GM23338 (cell line): ENCODE measurements at regions not wholly inside any gene's neighbourhood (a gene's known extent, or its start where the extent isn't known, plus 50 kb on each side); places are given as distances from the start of the nearest gene placed in this dataset.

Experiments used
- ATAC-seq: fragments of 200-7000 bp; cut with Tn5 transposase; 3 replicates; pipeline ENCODE4 v1.9.1; 2020
- DNase-seq: peaks from one replicate; pipeline ENCODE4 v3.0.0-alpha.2; 2015; ENCODE audit warnings: low spot score
- H2AFZ ChIP-seq: fragments of 200-600 bp; sonication (generic); 2 replicates; pipeline ENCODE4 v1.8.0; 2016; ENCODE audit warnings: antibody characterized with exemption, mild to moderate bottlenecking, moderate library complexity
- H3F3A ChIP-seq: fragments of 200-600 bp; sonication (generic); replicated peaks from 2 replicates; pipeline ENCODE4 v1.8.0; 2017; ENCODE audit warnings: antibody characterized with exemption, mixed run types, low read depth
- H3K27ac ChIP-seq: fragments of 200-600 bp; sonication (generic); 2 replicates; pipeline ENCODE4 v1.6.1; 2016; ENCODE audit warnings: low read depth
- H3K27me3 ChIP-seq: fragments of 200-600 bp; sonication (generic); 2 replicates; pipeline ENCODE4 v1.8.0; 2016; ENCODE audit warnings: mild to moderate bottlenecking, mixed run types, moderate library complexity; ENCODE audit not compliant: insufficient read depth
- H3K36me3 ChIP-seq: fragments of 200-600 bp; sonication (generic); 2 replicates; pipeline ENCODE4 v1.8.0; 2016; ENCODE audit warnings: mild to moderate bottlenecking; ENCODE audit not compliant: insufficient read depth
- H3K4me1 ChIP-seq: fragments of 200-600 bp; sonication (generic); 2 replicates; pipeline ENCODE4 v1.8.0; 2016; ENCODE audit warnings: mild to moderate bottlenecking, moderate library complexity; ENCODE audit not compliant: insufficient read depth
- H3K4me2 ChIP-seq: fragments of 200-600 bp; sonication (generic); 2 replicates; pipeline ENCODE4 v1.7.1; 2017; ENCODE audit warnings: mixed run types
- H3K4me3 ChIP-seq: fragments of 200-600 bp; sonication (generic); 2 replicates; pipeline ENCODE4 v1.6.1; 2016; ENCODE audit warnings: mixed run types
- H3K79me2 ChIP-seq: fragments of 200-600 bp; sonication (generic); replicated peaks from 2 replicates; pipeline ENCODE4 v1.8.0; 2017; ENCODE audit warnings: mild to moderate bottlenecking; ENCODE audit not compliant: insufficient read depth
- H3K9me2 ChIP-seq: fragments of 200-600 bp; sonication (generic); 2 replicates; pipeline ENCODE4 v1.8.0; 2017; ENCODE audit not compliant: insufficient read depth
- H4K20me1 ChIP-seq: fragments of 200-600 bp; sonication (generic); replicated peaks from 2 replicates; pipeline ENCODE4 v1.8.0; 2017; ENCODE audit warnings: mild to moderate bottlenecking; ENCODE audit not compliant: insufficient read depth
- H3K27ac Mint-ChIP-seq: 2 replicates; pipeline ENCODE4 v1.8.0; 2020; ENCODE audit warnings: inconsistent platforms, mild to moderate bottlenecking, moderate library complexity, mixed read lengths
- H3K27me3 Mint-ChIP-seq: 3 replicates; pipeline ENCODE4 v1.8.0; 2022; ENCODE audit warnings: low read depth, mild to moderate bottlenecking, moderate library complexity, mixed read lengths, inconsistent platforms; ENCODE audit not compliant: insufficient read depth, poor library complexity
- H3K36me3 Mint-ChIP-seq: 3 replicates; pipeline ENCODE4 v1.8.0; 2021; ENCODE audit warnings: low read depth, mild to moderate bottlenecking, inconsistent platforms, moderate library complexity, mixed read lengths
- H3K4me1 Mint-ChIP-seq: 3 replicates; pipeline ENCODE4 v1.8.0; 2020; ENCODE audit warnings: mild to moderate bottlenecking, inconsistent platforms, mixed read lengths
- H3K4me3 Mint-ChIP-seq: 3 replicates; pipeline ENCODE4 v1.8.0; 2021; ENCODE audit warnings: moderate library complexity, mild to moderate bottlenecking, inconsistent platforms, mixed read lengths
- H3K9me3 Mint-ChIP-seq: 3 replicates; pipeline ENCODE4 v1.8.0; 2020; ENCODE audit warnings: moderate library complexity, mild to moderate bottlenecking, inconsistent platforms, mixed read lengths
- CREB1 ChIP-seq: fragments of 250-450 bp; sonication (Bioruptor Pico); IDR thresholded peaks from 2 replicates; pipeline ENCODE4 v1.5.0; 2020; ENCODE audit warnings: low read depth, mild to moderate bottlenecking, moderate library complexity
- EZH2 ChIP-seq: fragments of 200-600 bp; sonication (generic); IDR thresholded peaks from one replicate; pipeline ENCODE4 v1.8.0; 2017; ENCODE audit warnings: antibody characterized with exemption, mild to moderate bottlenecking, low read depth; ENCODE audit not compliant: unreplicated experiment
- EZH2phosphoT487 ChIP-seq: fragments of 200-600 bp; sonication (generic); IDR thresholded peaks from one replicate; pipeline ENCODE4 v1.8.1; 2018; ENCODE audit warnings: antibody characterized with exemption; ENCODE audit not compliant: unreplicated experiment
- JUNB ChIP-seq: IDR thresholded peaks from one replicate; pipeline ENCODE4 v1.6.1; 2016; ENCODE audit warnings: antibody characterized with exemption; ENCODE audit not compliant: unreplicated experiment
- NANOG ChIP-seq: IDR thresholded peaks from 2 replicates; pipeline ENCODE4 v1.6.1; 2016; ENCODE audit warnings: antibody characterized with exemption, borderline replicate concordance
- POLR2AphosphoS5 ChIP-seq: IDR thresholded peaks from 2 replicates; pipeline ENCODE4 v1.6.1; 2016; ENCODE audit warnings: antibody characterized with exemption, low read depth
- STAT1 ChIP-seq: IDR thresholded peaks from one replicate; pipeline ENCODE4 v1.6.1; 2016; ENCODE audit warnings: antibody characterized with exemption; ENCODE audit not compliant: unreplicated experiment
- ZNF114 ChIP-seq: fragments of 250-450 bp; sonication (Bioruptor Pico); IDR thresholded peaks from 2 replicates; pipeline ENCODE4 v1.5.0; 2020; ENCODE audit warnings: mild to moderate bottlenecking, moderate library complexity
- ZNF331 ChIP-seq: fragments of 250-450 bp; sonication (Bioruptor Pico); IDR thresholded peaks from 2 replicates; pipeline ENCODE4 v1.5.0; 2020; ENCODE audit warnings: low read depth, mild to moderate bottlenecking, moderate library complexity
- TF ChIP-seq, protein P1 (sequence below): fragments of 250-450 bp; sonication (Bioruptor Pico); IDR thresholded peaks from 2 replicates; pipeline ENCODE4 v1.5.0; 2020; ENCODE audit warnings: mild to moderate bottlenecking, moderate library complexity
- TF ChIP-seq, protein P2 (sequence below): IDR thresholded peaks from one replicate; pipeline ENCODE4 v1.6.1; 2018; ENCODE audit warnings: antibody characterized with exemption; ENCODE audit not compliant: unreplicated experiment
- TF ChIP-seq, protein P3 (sequence below): IDR thresholded peaks from 2 replicates; pipeline ENCODE4 v1.6.1; 2016; ENCODE audit warnings: antibody characterized with exemption
- TF ChIP-seq, protein P4 (sequence below), 2 experiments: fragments of 200-600 bp in 1 of 2; sonication (generic) in 1 of 2; conservative IDR thresholded peaks; 2 replicates each; pipeline versions ENCODE4 v1.5.1 to v1.6.1; 2016 to 2017; ENCODE audit warnings: antibody characterized with exemption in 2 of 2, low read depth in 2 of 2, mild to moderate bottlenecking in 2 of 2, moderate library complexity in 1 of 2

DNA sequence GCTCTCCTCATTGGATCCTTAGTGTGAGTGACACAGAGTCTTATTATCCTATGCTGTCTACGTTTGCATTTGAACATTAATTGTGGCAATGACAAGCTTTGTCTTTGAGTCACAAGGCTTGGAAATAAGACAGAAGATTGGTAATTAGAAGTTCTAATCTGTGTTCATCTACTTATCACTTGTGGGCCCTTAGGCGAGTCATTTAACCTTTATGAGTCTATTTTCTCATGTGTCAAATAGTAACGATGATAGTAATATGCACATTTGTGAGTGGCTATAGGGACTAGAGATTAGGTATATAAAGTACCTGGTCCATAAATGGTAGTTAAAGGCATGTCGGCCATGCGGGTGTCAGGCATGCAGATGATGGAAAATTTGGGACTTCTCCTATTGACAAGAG is 105.6 kb upstream of the NABP1 start:
- no peak overlapping the region; the same call in 1 of the 2 replicates for H2AFZ ChIP-seq
- no peaks in the 10 kb centered on the region for H3K9me3 Mint-ChIP-seq
- H3K27me3 ChIP-seq, result no peaks in the 10 kb centered on the region
- no peaks in the 10 kb centered on the region for H3F3A ChIP-seq
- DNase-seq, result no peak
- H3K27me3 Mint-ChIP-seq, result peaks cover 1% of the 10 kb centered on the region
- no peaks in the 10 kb centered on the region for H4K20me1 ChIP-seq
- H3K36me3 Mint-ChIP-seq, result no peaks in the 10 kb centered on the region
- peaks cover 4% of the 10 kb centered on the region; the same call in 1 of the 2 replicates for H3K4me1 ChIP-seq
- H3K4me3 Mint-ChIP-seq, result no peak overlapping the region
- H3K27ac Mint-ChIP-seq, result no peak overlapping the region
- H3K79me2 ChIP-seq, result no peaks in the 10 kb centered on the region
- no peak overlapping the region for H3K4me3 ChIP-seq
- no peaks in the 10 kb centered on the region for H3K9me2 ChIP-seq
- TF ChIP-seq EZH2phosphoT487, result no peak
- TF ChIP-seq POLR2AphosphoS5, result no peak
- TF ChIP-seq STAT1, result no peak
- TF ChIP-seq ZNF331 (CRISPR knock-in tag), result no peak
- TF ChIP-seq CREB1 (CRISPR knock-in tag), result no peak
- TF ChIP-seq ZNF114 (CRISPR knock-in tag), result no peak
- no peak for TF ChIP-seq EZH2
- TF ChIP-seq, protein P1, sequence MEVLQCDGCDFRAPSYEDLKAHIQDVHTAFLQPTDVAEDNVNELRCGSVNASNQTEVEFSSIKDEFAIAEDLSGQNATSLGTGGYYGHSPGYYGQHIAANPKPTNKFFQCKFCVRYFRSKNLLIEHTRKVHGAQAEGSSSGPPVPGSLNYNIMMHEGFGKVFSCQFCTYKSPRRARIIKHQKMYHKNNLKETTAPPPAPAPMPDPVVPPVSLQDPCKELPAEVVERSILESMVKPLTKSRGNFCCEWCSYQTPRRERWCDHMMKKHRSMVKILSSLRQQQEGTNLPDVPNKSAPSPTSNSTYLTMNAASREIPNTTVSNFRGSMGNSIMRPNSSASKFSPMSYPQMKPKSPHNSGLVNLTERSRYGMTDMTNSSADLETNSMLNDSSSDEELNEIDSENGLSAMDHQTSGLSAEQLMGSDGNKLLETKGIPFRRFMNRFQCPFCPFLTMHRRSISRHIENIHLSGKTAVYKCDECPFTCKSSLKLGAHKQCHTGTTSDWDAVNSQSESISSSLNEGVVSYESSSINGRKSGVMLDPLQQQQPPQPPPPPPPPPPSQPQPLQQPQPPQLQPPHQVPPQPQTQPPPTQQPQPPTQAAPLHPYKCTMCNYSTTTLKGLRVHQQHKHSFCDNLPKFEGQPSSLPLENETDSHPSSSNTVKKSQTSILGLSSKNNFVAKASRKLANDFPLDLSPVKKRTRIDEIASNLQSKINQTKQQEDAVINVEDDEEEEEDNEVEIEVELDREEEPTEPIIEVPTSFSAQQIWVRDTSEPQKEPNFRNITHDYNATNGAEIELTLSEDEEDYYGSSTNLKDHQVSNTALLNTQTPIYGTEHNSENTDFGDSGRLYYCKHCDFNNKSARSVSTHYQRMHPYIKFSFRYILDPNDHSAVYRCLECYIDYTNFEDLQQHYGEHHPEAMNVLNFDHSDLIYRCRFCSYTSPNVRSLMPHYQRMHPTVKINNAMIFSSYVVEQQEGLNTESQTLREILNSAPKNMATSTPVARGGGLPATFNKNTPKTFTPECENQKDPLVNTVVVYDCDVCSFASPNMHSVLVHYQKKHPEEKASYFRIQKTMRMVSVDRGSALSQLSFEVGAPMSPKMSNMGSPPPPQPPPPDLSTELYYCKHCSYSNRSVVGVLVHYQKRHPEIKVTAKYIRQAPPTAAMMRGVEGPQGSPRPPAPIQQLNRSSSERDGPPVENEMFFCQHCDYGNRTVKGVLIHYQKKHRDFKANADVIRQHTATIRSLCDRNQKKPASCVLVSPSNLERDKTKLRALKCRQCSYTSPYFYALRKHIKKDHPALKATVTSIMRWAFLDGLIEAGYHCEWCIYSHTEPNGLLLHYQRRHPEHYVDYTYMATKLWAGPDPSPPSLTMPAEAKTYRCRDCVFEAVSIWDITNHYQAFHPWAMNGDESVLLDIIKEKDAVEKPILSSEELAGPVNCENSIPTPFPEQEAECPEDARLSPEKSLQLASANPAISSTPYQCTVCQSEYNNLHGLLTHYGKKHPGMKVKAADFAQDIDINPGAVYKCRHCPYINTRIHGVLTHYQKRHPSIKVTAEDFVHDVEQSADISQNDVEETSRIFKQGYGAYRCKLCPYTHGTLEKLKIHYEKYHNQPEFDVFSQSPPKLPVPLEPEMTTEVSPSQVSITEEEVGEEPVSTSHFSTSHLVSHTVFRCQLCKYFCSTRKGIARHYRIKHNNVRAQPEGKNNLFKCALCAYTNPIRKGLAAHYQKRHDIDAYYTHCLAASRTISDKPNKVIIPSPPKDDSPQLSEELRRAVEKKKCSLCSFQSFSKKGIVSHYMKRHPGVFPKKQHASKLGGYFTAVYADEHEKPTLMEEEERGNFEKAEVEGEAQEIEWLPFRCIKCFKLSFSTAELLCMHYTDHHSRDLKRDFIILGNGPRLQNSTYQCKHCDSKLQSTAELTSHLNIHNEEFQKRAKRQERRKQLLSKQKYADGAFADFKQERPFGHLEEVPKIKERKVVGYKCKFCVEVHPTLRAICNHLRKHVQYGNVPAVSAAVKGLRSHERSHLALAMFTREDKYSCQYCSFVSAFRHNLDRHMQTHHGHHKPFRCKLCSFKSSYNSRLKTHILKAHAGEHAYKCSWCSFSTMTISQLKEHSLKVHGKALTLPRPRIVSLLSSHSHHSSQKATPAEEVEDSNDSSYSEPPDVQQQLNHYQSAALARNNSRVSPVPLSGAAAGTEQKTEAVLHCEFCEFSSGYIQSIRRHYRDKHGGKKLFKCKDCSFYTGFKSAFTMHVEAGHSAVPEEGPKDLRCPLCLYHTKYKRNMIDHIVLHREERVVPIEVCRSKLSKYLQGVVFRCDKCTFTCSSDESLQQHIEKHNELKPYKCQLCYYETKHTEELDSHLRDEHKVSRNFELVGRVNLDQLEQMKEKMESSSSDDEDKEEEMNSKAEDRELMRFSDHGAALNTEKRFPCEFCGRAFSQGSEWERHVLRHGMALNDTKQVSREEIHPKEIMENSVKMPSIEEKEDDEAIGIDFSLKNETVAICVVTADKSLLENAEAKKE, result no peak
- TF ChIP-seq, protein P2, sequence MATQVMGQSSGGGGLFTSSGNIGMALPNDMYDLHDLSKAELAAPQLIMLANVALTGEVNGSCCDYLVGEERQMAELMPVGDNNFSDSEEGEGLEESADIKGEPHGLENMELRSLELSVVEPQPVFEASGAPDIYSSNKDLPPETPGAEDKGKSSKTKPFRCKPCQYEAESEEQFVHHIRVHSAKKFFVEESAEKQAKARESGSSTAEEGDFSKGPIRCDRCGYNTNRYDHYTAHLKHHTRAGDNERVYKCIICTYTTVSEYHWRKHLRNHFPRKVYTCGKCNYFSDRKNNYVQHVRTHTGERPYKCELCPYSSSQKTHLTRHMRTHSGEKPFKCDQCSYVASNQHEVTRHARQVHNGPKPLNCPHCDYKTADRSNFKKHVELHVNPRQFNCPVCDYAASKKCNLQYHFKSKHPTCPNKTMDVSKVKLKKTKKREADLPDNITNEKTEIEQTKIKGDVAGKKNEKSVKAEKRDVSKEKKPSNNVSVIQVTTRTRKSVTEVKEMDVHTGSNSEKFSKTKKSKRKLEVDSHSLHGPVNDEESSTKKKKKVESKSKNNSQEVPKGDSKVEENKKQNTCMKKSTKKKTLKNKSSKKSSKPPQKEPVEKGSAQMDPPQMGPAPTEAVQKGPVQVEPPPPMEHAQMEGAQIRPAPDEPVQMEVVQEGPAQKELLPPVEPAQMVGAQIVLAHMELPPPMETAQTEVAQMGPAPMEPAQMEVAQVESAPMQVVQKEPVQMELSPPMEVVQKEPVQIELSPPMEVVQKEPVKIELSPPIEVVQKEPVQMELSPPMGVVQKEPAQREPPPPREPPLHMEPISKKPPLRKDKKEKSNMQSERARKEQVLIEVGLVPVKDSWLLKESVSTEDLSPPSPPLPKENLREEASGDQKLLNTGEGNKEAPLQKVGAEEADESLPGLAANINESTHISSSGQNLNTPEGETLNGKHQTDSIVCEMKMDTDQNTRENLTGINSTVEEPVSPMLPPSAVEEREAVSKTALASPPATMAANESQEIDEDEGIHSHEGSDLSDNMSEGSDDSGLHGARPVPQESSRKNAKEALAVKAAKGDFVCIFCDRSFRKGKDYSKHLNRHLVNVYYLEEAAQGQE, result no peak
- TF ChIP-seq, protein P3, sequence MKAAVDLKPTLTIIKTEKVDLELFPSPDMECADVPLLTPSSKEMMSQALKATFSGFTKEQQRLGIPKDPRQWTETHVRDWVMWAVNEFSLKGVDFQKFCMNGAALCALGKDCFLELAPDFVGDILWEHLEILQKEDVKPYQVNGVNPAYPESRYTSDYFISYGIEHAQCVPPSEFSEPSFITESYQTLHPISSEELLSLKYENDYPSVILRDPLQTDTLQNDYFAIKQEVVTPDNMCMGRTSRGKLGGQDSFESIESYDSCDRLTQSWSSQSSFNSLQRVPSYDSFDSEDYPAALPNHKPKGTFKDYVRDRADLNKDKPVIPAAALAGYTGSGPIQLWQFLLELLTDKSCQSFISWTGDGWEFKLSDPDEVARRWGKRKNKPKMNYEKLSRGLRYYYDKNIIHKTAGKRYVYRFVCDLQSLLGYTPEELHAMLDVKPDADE, result no peak
- TF ChIP-seq, protein P4, sequence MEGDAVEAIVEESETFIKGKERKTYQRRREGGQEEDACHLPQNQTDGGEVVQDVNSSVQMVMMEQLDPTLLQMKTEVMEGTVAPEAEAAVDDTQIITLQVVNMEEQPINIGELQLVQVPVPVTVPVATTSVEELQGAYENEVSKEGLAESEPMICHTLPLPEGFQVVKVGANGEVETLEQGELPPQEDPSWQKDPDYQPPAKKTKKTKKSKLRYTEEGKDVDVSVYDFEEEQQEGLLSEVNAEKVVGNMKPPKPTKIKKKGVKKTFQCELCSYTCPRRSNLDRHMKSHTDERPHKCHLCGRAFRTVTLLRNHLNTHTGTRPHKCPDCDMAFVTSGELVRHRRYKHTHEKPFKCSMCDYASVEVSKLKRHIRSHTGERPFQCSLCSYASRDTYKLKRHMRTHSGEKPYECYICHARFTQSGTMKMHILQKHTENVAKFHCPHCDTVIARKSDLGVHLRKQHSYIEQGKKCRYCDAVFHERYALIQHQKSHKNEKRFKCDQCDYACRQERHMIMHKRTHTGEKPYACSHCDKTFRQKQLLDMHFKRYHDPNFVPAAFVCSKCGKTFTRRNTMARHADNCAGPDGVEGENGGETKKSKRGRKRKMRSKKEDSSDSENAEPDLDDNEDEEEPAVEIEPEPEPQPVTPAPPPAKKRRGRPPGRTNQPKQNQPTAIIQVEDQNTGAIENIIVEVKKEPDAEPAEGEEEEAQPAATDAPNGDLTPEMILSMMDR (conservative IDR thresholded peaks at IDR 0.05; ENCODE audit: low read depth in 2 of 2), result no peak
- no peak for TF ChIP-seq NANOG
- TF ChIP-seq JUNB, result no peak
- H3K27ac ChIP-seq, result no peak overlapping the region
- H3K4me2 ChIP-seq, result no peak overlapping the region
- no peak for ATAC-seq
- no peaks in the 10 kb centered on the region for H3K36me3 ChIP-seq
- H3K4me1 Mint-ChIP-seq, result peaks cover 20% of the 10 kb centered on the region
